ENCODE measurements at regions not wholly inside any gene's neighbourhood (a gene's known extent, or its start where the extent isn't known, plus 50 kb on each side); places are given as distances from the start of the nearest gene placed in this dataset.
"Not testable (repeated sequence)": the region's sequence is repeated elsewhere in the genome, so short reads cannot be mapped to it uniquely, and the experiment has no call there.

DNA sequence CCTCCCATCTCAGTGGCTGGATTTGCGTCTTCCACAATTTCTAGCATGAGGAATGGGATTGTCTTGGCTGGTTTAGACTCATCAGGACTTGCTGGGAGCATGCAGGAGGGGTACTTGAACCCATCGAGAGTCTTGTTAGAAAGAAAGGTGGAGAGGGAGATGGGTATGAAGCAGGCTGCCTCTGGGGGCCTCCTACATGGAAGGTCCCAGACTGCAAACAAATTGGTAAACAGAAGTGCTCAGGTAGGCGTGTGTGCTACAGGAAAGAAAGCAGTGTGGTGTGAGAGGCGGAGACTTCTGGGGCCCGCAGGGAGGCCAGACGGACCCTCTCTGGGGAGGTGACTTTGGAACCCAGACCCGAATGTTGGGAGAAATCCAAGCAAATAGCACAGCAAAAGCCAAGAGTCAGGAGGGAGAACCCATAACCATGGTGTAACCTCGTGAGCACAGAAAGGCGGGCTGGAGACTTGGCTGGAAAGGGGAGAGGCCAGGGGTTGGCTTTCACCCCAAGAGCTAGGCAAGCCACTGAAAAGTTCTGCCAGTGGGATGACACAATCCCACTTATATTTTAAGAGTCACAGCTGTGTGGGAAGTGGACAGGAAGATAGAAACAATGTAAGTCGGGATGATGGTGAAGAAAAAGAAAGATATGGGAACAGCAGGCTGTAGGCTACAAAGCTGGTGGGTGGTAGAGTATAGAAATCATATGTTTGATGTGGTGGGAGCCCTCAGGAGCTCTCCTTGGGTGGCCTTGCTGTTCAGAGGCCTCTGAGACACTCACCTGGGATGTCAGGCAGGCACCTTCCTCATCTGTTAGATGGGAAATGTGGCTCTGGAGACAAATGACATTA lies 130.1 kb upstream of the PRR20G start:
- Histone ChIP-seq H3K36me3 (no peaks in the 10 kb centered on the region), H3K9me3 (no peaks in the 10 kb centered on the region), H3K27ac (no peak overlapping the region), H3K4me1 (no peaks in the 10 kb centered on the region), H3K27me3 (no peaks in the 10 kb centered on the region), H3K4me3 (no peak overlapping the region)
- intact Hi-C loops (cut with DNase I; ENCODE audit: low total_unique reads), result no loop called here
- TF ChIP-seq, protein P1, sequence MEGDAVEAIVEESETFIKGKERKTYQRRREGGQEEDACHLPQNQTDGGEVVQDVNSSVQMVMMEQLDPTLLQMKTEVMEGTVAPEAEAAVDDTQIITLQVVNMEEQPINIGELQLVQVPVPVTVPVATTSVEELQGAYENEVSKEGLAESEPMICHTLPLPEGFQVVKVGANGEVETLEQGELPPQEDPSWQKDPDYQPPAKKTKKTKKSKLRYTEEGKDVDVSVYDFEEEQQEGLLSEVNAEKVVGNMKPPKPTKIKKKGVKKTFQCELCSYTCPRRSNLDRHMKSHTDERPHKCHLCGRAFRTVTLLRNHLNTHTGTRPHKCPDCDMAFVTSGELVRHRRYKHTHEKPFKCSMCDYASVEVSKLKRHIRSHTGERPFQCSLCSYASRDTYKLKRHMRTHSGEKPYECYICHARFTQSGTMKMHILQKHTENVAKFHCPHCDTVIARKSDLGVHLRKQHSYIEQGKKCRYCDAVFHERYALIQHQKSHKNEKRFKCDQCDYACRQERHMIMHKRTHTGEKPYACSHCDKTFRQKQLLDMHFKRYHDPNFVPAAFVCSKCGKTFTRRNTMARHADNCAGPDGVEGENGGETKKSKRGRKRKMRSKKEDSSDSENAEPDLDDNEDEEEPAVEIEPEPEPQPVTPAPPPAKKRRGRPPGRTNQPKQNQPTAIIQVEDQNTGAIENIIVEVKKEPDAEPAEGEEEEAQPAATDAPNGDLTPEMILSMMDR (IDR thresholded peaks at IDR 0.05), result no peak
- no peak for TF ChIP-seq POLR2A (IDR thresholded peaks at IDR 0.05)
- DNase-seq, result no peak

DNA sequence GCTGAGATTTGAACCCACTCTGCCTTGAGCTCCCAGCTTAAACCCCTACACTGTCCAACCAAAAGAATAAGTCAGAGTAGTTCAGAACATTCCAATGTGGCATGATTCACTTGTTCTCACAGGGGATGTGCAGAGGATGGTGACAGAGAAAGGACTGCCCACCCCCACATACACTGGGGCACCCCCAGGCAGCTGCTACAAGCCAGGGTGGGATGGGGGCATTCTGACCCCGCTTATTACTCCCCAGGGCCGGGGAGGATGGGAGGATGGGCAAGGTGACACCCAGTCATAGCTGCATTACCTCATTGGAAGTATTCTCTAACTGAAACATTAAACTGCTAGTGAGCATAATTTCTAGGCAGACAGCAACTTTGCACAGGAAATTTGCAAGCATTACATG lies 126.0 kb upstream of the PRR20G start:
- no peaks in the 10 kb centered on the region for H3K36me3 ChIP-seq
- H3K27ac ChIP-seq, result no peak overlapping the region
- no peaks in the 10 kb centered on the region for H3K4me1 ChIP-seq
- no peaks in the 10 kb centered on the region for H3K27me3 ChIP-seq
- intact Hi-C loops (cut with DNase I; ENCODE audit: low total_unique reads), result no loop called here
- no peak for DNase-seq
- no peak overlapping the region for H3K4me3 ChIP-seq
- TF ChIP-seq, protein P1 (IDR thresholded peaks at IDR 0.05), result no peak
- TF ChIP-seq POLR2A (IDR thresholded peaks at IDR 0.05), result no peak
- H3K9me3 ChIP-seq, result no peaks in the 10 kb centered on the region

DNA sequence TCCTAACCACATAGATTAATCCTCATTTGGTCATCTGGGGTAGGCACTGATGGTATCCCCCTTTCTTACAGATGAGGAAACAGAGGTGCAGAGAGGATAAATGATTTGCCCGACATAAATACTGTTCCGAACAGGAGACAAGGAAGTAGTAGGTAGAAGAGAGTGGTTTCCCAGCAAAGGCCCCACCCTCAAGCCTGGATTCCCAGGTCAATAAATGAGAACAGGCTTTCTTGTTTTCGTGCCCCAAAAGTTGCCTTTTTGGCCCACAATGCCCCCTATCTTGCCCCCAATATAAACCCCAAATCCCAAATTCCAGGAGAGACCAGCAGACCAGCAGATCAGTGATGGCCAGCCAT lies 125.5 kb upstream of the PRR20G start:
- no peaks in the 10 kb centered on the region for H3K27me3 ChIP-seq
- intact Hi-C loops (cut with DNase I; ENCODE audit: low total_unique reads), result no loop called here
- H3K4me3 ChIP-seq, result no peak overlapping the region
- no peaks in the 10 kb centered on the region for H3K4me1 ChIP-seq
- H3K36me3 ChIP-seq, result no peaks in the 10 kb centered on the region
- DNase-seq, result no peak
- no peak for TF ChIP-seq POLR2A (IDR thresholded peaks at IDR 0.05)
- TF ChIP-seq, protein P1 (IDR thresholded peaks at IDR 0.05), result no peak
- no peaks in the 10 kb centered on the region for H3K9me3 ChIP-seq
- no peak overlapping the region for H3K27ac ChIP-seq

DNA sequence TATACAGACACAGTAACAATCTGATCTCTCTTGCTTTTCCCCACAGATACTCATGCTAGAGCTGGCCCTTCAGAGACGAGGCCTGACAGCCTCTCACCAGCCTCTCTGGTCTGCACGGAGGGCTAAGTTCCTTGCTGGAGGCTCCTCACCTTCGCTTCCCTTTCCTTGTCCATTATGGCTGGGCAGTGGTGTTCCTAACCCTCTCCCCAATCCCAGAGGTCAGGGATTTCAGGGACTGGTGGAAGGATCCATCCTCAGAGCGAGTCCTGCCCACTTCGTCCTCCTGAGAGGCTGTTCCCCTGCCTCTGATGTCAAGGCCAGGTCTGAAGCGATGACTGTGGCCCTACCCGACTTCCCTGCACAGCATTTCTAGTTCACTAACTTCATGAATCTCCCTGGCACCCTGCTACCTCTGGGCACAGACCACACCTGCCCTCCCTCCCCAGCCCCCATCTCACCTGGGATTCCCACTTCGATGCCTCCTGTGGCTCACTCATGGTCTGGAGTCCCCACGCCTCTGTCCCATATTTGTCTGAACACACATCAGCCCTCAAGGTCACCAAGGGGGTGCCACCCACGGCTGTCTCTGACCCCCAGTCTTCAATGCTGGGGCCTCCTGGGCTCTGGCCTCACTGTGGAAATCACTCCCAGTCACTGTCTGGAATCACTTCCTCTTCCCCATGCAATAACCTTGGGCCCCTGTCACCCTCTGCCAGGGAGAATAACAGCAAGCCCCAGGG lies 124.9 kb upstream of the PRR20G start:
- intact Hi-C loops (cut with DNase I; ENCODE audit: low total_unique reads), result no loop called here
- Histone ChIP-seq H3K4me3 (no peak overlapping the region), H3K36me3 (no peaks in the 10 kb centered on the region), H3K4me1 (no peaks in the 10 kb centered on the region), H3K9me3 (no peaks in the 10 kb centered on the region), H3K27ac (no peak overlapping the region), H3K27me3 (no peaks in the 10 kb centered on the region)
- DNase-seq, result no peak
- TF ChIP-seq POLR2A (IDR thresholded peaks at IDR 0.05), result no peak
- TF ChIP-seq, protein P1 (IDR thresholded peaks at IDR 0.05), result no peak

DNA sequence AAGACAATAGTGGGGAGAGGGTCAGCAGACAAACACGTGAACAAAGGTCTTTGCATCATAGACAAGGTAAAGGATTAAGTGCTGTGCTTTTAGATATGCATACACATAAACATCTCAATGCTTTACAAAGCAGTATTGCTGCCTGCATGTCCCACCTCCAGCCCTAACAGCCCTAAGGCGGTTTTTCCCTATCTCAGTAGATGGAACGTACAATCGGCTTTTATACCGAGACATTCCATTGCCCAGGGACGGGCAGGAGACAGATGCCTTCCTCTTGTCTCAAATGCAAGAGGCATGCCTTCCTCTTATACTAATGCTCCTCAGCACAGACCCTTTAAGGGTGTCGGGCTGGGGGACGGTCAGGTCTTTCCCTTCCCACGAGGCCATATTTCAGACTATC lies 124.0 kb upstream of the PRR20G start:
- H3K4me3 ChIP-seq; H3K36me3 ChIP-seq; intact Hi-C loops (cut with DNase I; ENCODE audit: low total_unique reads); H3K9me3 ChIP-seq; H3K27me3 ChIP-seq; H3K4me1 ChIP-seq; DNase-seq; H3K27ac ChIP-seq: not testable (repeated sequence)

Data from uterus (tissue), 3 donors.